GM18861 (cell line): ENCODE measurements at regions not wholly inside any gene's neighbourhood (a gene's known extent, or its start where the extent isn't known, plus 50 kb on each side); places are given as distances from the start of the nearest gene placed in this dataset.
"Not testable (repeated sequence)": the region's sequence is repeated elsewhere in the genome, so short reads cannot be mapped to it uniquely, and the experiment has no call there.

Experiments
- ATAC-seq: cut with Tn5 transposase; IDR thresholded peaks from one replicate; pipeline ENCODE4 v1.9.1; 2021; ENCODE audit not compliant: unreplicated experiment

GRCh38 chr12:89844539-89844938 lies 135.9 kb upstream of the ATP2B1 start:
- no peak for ATAC-seq

GRCh38 chr12:89840162-89840922 lies 131.7 kb upstream of the ATP2B1 start:
- ATAC-seq = no peak

GRCh38 chr12:89839444-89839843 lies 130.8 kb upstream of the ATP2B1 start:
- ATAC-seq = no peak

GRCh38 chr12:89838833-89839232 lies 130.2 kb upstream of the ATP2B1 start:
- no peak for ATAC-seq

GRCh38 chr12:89836026-89836425 lies 127.4 kb upstream of the ATP2B1 start:
- no peak for ATAC-seq

GRCh38 chr12:89834676-89835075 lies 126.0 kb upstream of the ATP2B1 start:
- ATAC-seq = no peak

- ATAC-seq = no peak
Measured at GRCh38 chr12:89833337-89834252, 125.0 kb upstream of the ATP2B1 start.

- ATAC-seq = no peak
Measured at GRCh38 chr12:89832336-89832735, 123.7 kb upstream of the ATP2B1 start.

- no peak for ATAC-seq
Measured at GRCh38 chr12:89831310-89832095, 122.9 kb upstream of the ATP2B1 start.

- ATAC-seq = no peak
Measured at GRCh38 chr12:89829434-89829975, 120.9 kb upstream of the ATP2B1 start.

GRCh38 chr12:89828575-89828974 lies 119.9 kb upstream of the ATP2B1 start:
- ATAC-seq = no peak

- ATAC-seq = no peak
Measured at GRCh38 chr12:89827592-89827991, 119.0 kb upstream of the ATP2B1 start.

- ATAC-seq = no peak
Measured at GRCh38 chr12:89826468-89826867, 117.8 kb upstream of the ATP2B1 start.

- no peak for ATAC-seq
Measured at GRCh38 chr12:89825591-89826449, 117.2 kb upstream of the ATP2B1 start.

GRCh38 chr12:89824822-89825221 lies 116.2 kb upstream of the ATP2B1 start:
- no peak for ATAC-seq

GRCh38 chr12:89822992-89823391 lies 114.4 kb upstream of the ATP2B1 start:
- not testable (repeated sequence) for ATAC-seq

- peak; percentile 53 for ATAC-seq
Measured at GRCh38 chr12:89821896-89822295, 113.3 kb upstream of the ATP2B1 start.

GRCh38 chr12:89817501-89818226 lies 109.0 kb upstream of the ATP2B1 start:
- no peak for ATAC-seq

GRCh38 chr12:89815225-89815624 lies 106.6 kb upstream of the ATP2B1 start:
- ATAC-seq = no peak
